ENCODE measurements at regions not wholly inside any gene's neighbourhood (a gene's known extent, or its start where the extent isn't known, plus 50 kb on each side); places are given as distances from the start of the nearest gene placed in this dataset.

GRCh38 chr7:51501620-51502019 lies 185.0 kb upstream of the COBL start:
- no peak for TF ChIP-seq EP300 (IDR thresholded peaks at IDR 0.05)
- TF ChIP-seq, protein P1, sequence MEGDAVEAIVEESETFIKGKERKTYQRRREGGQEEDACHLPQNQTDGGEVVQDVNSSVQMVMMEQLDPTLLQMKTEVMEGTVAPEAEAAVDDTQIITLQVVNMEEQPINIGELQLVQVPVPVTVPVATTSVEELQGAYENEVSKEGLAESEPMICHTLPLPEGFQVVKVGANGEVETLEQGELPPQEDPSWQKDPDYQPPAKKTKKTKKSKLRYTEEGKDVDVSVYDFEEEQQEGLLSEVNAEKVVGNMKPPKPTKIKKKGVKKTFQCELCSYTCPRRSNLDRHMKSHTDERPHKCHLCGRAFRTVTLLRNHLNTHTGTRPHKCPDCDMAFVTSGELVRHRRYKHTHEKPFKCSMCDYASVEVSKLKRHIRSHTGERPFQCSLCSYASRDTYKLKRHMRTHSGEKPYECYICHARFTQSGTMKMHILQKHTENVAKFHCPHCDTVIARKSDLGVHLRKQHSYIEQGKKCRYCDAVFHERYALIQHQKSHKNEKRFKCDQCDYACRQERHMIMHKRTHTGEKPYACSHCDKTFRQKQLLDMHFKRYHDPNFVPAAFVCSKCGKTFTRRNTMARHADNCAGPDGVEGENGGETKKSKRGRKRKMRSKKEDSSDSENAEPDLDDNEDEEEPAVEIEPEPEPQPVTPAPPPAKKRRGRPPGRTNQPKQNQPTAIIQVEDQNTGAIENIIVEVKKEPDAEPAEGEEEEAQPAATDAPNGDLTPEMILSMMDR (IDR thresholded peaks at IDR 0.05) = no peak
- TF ChIP-seq POLR2AphosphoS5 (IDR thresholded peaks at IDR 0.05) = no peak
- TF ChIP-seq POLR2A (IDR thresholded peaks at IDR 0.05) = no peak
